Peyer's patch (tissue), 4 donors: ENCODE measurements at regions not wholly inside any gene's neighbourhood (a gene's known extent, or its start where the extent isn't known, plus 50 kb on each side); places are given as distances from the start of the nearest gene placed in this dataset.
A peak's percentile ranks its signal among the peaks of the same experiment; 100 is the strongest.

Experiments
- DNase-seq, 3 donors: peaks; one replicate each; pipeline ENCODE4 v3.0.0-alpha.2; 2017 to 2019
- H3K27ac ChIP-seq, 4 donors: fragments of 200-600 bp; sonication (generic); one replicate each; pipeline ENCODE4 v1.5.1; 2016 to 2019
- H3K27me3 ChIP-seq, 2 donors: fragments of 200-600 bp; sonication (generic); one replicate each; pipeline ENCODE4 v1.5.1; 2019
- H3K36me3 ChIP-seq, 3 donors: fragments of 200-600 bp; sonication (generic); one replicate each; pipeline ENCODE4 v1.5.1; 2016 to 2019
- H3K4me1 ChIP-seq, 4 donors: fragments of 200-600 bp; sonication (generic); one replicate each; pipeline ENCODE4 v1.5.1; 2016 to 2019
- H3K4me3 ChIP-seq, 4 donors: fragments of 200-600 bp; sonication (generic); 1 replicate in 3 of 4; 2 replicates in 1 of 4; pipeline ENCODE4 v1.5.1; 2016 to 2019; ENCODE audit warnings: mild to moderate bottlenecking in 1 of 4
- H3K9me3 ChIP-seq, 4 donors: fragments of 200-600 bp; sonication (generic); one replicate each; pipeline ENCODE4 v1.5.1; 2016 to 2019; ENCODE audit warnings: mild to moderate bottlenecking in 1 of 4
- POLR2A ChIP-seq, 2 donors: fragments of 450-650 bp; IDR thresholded peaks; one replicate each; pipeline ENCODE4 v1.5.1; 2017; ENCODE audit warnings: antibody characterized with exemption in 2 of 2, mild to moderate bottlenecking in 2 of 2, moderate library complexity in 2 of 2
- TF ChIP-seq, protein P1 (sequence below), 6 experiments: fragments of 450-650 bp in 4 of 6; fragments of 200-600 bp in 2 of 6; sonication (generic) in 1 of 6; IDR thresholded peaks; one replicate each; pipeline ENCODE4 v1.5.1; 2017 to 2019; ENCODE audit warnings: antibody characterized with exemption in 6 of 6, mild to moderate bottlenecking in 3 of 6, moderate library complexity in 1 of 6

GRCh38 chr3:111311709-111312235, 230.2 kb upstream of the CD96 start:
- Histone ChIP-seq H3K27ac (peak overlapping the region in 1 of 4 donors; percentile 5), H3K4me3 (no peak overlapping the region), H3K36me3 (no peaks in the 10 kb centered on the region), H3K4me1 (peaks cover 0 to 19% (median 0%) of the 10 kb centered on the region in 4 donors), H3K9me3 (no peaks in the 10 kb centered on the region), H3K27me3 (no peaks in the 10 kb centered on the region)
- DNase-seq: no peak
- TF ChIP-seq, protein P1, sequence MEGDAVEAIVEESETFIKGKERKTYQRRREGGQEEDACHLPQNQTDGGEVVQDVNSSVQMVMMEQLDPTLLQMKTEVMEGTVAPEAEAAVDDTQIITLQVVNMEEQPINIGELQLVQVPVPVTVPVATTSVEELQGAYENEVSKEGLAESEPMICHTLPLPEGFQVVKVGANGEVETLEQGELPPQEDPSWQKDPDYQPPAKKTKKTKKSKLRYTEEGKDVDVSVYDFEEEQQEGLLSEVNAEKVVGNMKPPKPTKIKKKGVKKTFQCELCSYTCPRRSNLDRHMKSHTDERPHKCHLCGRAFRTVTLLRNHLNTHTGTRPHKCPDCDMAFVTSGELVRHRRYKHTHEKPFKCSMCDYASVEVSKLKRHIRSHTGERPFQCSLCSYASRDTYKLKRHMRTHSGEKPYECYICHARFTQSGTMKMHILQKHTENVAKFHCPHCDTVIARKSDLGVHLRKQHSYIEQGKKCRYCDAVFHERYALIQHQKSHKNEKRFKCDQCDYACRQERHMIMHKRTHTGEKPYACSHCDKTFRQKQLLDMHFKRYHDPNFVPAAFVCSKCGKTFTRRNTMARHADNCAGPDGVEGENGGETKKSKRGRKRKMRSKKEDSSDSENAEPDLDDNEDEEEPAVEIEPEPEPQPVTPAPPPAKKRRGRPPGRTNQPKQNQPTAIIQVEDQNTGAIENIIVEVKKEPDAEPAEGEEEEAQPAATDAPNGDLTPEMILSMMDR (IDR thresholded peaks at IDR 0.05): no peak
- TF ChIP-seq POLR2A (IDR thresholded peaks at IDR 0.05): no peak

DNA sequence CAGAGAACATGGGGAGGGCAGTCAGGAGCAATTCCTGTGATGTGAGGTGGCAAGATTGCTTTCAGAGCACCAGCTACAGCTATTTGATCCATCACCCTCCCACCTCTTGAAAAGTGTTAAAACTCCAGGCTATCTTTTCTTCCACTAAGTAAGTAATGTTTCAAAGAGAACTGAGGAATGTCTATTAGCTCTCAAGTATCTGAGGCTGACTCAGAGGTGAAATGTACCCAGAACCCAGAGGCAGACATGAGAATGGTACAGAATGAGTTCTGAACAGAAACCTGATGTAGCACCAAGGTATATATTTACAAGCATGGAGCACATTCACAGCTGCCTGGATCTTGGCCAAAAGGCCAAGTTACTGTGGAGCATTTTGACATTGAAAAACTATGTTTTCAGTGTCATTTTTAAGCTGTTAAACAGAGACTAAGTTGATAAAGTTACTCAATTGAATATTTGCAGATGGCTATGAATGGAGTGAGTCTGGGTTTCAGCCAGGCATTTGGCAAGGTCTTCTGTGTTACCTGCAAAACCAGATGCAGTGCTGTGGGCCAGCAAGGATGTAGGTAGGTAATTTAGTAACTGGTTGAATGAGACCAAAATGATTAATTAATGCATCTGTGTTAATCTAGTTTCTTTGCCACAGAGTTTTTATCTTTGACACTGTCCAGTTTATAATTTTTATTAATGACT, 227.7 kb upstream of the CD96 start:
- H3K4me3 ChIP-seq: no peak overlapping the region
- no peak overlapping the region for H3K27ac ChIP-seq
- no peaks in the 10 kb centered on the region for H3K9me3 ChIP-seq
- H3K27me3 ChIP-seq: no peaks in the 10 kb centered on the region
- no peaks in the 10 kb centered on the region for H3K36me3 ChIP-seq
- peaks cover 0 to 19% (median 0%) of the 10 kb centered on the region in 4 donors for H3K4me1 ChIP-seq
- no peak for DNase-seq
- TF ChIP-seq, protein P1 (IDR thresholded peaks at IDR 0.05): no peak
- no peak for TF ChIP-seq POLR2A (IDR thresholded peaks at IDR 0.05)

DNA sequence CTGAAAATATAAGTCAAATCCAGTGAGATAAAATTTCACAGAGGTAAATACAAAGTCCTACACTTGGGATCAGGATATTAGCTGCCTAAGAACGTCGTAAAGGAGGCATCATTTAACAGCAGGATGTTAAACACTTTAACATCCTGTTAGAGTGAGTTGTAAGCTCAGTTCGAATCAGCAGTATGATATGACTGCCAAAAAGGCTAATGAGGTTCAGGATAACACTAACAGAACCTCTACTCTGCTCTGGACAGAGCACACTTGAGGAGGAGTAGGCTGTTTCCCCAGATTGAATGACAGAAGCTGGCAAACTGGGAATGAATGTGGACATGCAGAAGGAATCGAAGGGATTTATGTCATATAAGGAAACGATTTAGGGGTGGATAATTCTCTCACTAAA, 227.1 kb upstream of the CD96 start:
- H3K27me3 ChIP-seq: no peaks in the 10 kb centered on the region
- no peaks in the 10 kb centered on the region for H3K36me3 ChIP-seq
- H3K4me3 ChIP-seq: no peak overlapping the region
- no peak overlapping the region for H3K27ac ChIP-seq
- H3K4me1 ChIP-seq: peaks cover 0 to 19% (median 0%) of the 10 kb centered on the region in 4 donors
- TF ChIP-seq, protein P1 (IDR thresholded peaks at IDR 0.05): no peak
- TF ChIP-seq POLR2A (IDR thresholded peaks at IDR 0.05): no peak
- H3K9me3 ChIP-seq: no peaks in the 10 kb centered on the region
- DNase-seq: no peak

- Histone ChIP-seq H3K27ac (no peak overlapping the region), H3K9me3 (no peaks in the 10 kb centered on the region), H3K4me3 (no peak overlapping the region), H3K27me3 (no peaks in the 10 kb centered on the region), H3K4me1 (peaks cover 0 to 15% (median 0%) of the 10 kb centered on the region in 4 donors), H3K36me3 (no peaks in the 10 kb centered on the region)
- TF ChIP-seq, protein P1 (IDR thresholded peaks at IDR 0.05): no peak
- no peak for TF ChIP-seq POLR2A (IDR thresholded peaks at IDR 0.05)
- no peak for DNase-seq
These were observed 225.9 kb upstream of the CD96 start for GRCh38 chr3:111315930-111316587.

DNA sequence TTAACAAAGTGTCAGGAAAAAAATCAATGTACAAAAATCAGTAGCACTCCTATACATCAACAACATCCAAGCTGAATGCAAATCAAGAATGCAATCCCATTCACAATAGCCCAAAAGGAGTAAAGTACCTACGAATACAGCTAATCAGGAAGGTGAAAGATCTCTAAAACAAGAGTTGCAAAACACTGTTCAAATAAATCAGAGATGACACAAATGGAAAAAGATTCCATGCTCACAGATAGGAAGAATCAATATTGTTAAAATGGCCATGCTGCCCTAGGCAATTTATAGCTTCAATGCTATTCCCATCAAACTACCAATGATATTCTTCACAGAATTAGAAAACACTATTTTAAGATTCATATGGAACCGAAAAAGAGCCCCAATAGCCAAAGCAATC, 223.7 kb upstream of the CD96 start:
- no peaks in the 10 kb centered on the region for H3K9me3 ChIP-seq
- H3K4me1 ChIP-seq: peaks cover 0 to 10% (median 0%) of the 10 kb centered on the region in 4 donors
- no peak overlapping the region for H3K27ac ChIP-seq
- H3K4me3 ChIP-seq: no peak overlapping the region
- no peaks in the 10 kb centered on the region for H3K27me3 ChIP-seq
- H3K36me3 ChIP-seq: no peaks in the 10 kb centered on the region
- no peak for DNase-seq
- TF ChIP-seq POLR2A (IDR thresholded peaks at IDR 0.05): no peak
- TF ChIP-seq, protein P1 (IDR thresholded peaks at IDR 0.05): no peak
